ENCODE measurements at regions not wholly inside any gene's neighbourhood (a gene's known extent, or its start where the extent isn't known, plus 50 kb on each side); places are given as distances from the start of the nearest gene placed in this dataset.
A peak's percentile ranks its signal among the peaks of the same experiment; 100 is the strongest.

DNA sequence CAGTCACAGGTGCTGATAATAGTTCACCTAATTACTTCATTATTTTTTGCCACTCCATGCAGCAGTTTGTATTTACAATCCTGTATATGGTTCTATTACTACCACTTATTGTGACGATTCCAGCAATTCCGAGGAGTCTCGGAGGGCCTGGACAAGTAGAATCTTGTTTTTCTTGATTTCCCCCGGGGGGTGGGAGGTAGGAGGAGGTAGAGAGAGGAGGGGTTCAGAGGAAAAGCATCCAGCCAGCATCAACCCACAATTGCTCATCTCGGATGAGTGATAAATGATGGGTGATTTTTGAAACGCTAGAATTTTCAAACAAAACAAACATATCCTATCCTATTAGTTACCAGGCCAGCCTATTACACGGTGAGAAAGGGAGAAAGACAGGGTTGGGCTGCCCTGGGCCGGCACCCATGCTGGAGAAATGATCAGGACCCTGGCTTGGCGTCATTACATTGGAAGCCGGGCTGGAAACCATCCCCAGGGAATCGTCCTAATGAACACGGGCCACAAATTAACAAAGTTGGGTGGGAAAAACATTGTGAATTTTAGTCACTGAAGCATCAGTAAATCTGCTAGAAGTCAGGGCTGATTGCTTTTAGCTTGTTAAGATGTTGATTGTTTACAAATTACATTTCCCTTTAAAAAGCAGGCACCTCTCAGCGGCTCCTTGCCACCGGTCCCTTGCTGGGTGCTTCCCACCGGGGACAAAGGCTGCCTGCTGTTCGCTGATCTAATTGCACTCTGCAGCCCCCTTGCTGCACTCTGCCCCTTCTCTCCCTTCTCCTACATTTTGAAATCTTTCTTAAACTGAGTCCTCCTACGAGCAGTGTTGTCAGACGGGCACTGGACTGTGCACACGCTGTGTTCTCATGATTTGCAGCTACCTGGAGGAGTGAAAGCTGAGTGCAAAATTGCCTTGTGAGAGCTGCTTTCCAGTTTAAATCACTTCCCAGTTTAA is 95.5 kb downstream of the FAM204A start:
- DNase-seq = no peak

GRCh38 chr10:118243907-118244306 is 98.2 kb downstream of the FAM204A start:
- DNase-seq = no peak

- DNase-seq = peak; percentile 80
Observed at GRCh38 chr10:118241229-118242137, 100.6 kb downstream of the FAM204A start.

- DNase-seq = no peak
Observed at GRCh38 chr10:118239236-118239630, 102.9 kb downstream of the FAM204A start.

DNA sequence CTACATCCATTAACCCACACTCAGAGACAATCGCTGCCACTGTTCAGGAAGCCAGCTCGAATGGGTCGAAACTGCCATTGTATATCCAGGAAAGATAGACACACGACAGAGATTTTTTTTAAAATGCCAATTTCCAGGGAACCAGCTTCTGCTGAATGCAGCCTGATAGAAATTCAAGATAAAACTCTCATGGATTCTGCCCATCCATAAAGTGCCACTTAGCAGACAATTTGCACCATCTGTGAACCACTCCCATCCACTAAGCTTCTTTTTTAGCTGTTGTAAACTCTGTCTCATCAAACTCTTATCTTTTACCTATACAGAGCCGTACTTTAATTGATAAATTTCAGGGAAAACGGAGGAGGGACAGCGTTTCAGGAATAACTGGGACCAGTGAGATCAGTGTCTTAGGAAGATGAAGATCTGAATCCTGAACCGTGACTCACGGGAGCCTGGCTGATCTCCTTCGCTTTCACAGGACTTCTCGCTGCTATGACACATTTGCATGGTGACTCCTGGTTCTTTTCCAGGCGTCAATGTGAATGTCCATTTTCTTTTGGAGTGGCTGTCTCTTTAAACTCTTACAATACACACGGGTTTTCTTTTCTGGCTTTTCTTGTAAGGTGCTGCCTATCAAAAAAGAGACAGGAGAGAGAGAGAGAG is 103.4 kb downstream of the FAM204A start:
- no peak for DNase-seq

- DNase-seq = no peak
Observed at GRCh38 chr10:118237930-118238329, 104.2 kb downstream of the FAM204A start.

- no peak for DNase-seq
Observed at GRCh38 chr10:118234683-118235082, 107.4 kb downstream of the FAM204A start.

DNA sequence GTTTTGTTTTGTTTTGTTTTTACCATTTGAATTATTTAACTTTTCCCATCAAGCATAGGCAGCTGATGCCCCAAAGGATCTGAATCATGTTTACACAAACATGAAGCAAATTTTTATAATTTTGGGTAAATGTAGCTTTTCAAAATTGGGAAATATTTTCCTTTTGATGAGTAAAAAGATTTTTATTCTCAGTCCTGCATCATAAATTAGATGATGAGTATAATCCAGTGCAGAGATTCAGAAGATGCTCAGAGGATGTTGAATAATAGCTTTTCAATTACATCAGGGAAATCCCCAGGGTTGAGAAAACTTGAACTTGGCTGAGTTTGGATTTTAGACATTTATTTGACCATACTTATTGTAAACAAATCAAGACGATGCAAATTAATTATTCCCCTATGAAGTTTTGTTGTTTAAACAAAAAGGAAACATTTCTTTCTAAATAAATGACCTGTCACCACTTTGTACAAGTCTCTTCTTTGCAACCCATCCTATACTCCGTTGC is 121.7 kb downstream of the FAM204A start:
- no peak for DNase-seq

GRCh38 chr10:118218562-118218961 is 123.6 kb downstream of the FAM204A start:
- no peak for DNase-seq

- DNase-seq = no peak
Observed at GRCh38 chr10:118216571-118217170, 125.5 kb downstream of the FAM204A start.

DNA sequence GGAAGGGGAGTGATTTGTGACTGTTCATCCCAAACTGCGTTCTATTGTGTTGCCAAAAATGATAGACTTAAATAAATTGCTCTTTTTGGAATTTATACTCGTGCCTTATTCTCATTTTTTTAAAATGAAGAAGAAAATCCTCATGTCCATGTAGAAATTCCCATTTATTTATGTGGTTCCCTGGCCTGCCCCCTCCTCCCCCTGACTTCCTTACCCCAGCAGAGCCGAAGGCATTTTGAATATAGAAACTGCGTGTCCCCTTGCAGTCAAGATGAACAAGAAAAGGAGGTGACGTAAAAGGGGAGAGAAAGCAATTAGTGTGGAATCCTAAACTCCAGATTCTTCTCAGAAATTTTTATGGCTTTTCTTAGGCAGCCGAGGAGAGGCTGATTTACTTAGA is 126.1 kb downstream of the FAM204A start:
- no peak for DNase-seq

GRCh38 chr10:118214776-118215175 is 127.3 kb downstream of the FAM204A start:
- no peak for DNase-seq

DNA sequence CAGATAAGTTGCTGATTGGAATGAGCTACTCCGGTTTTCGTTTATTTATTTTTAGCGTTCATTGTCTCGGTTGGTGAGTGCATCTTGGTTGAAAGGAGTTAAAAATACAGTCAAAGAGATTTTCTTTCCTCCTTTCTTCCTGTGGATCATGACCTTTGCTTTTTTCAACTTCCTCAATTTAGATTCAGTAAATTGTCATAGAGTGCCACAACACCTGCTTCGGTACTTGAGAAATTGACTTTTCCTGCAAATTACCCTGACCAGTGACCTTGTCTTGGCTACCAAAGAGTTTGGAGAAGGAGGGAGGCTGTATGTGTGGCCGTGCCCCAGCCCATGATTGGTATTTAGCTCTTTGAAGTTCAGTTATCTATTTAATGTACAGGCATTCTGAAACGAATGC is 128.7 kb downstream of the FAM204A start:
- DNase-seq = no peak

DNA sequence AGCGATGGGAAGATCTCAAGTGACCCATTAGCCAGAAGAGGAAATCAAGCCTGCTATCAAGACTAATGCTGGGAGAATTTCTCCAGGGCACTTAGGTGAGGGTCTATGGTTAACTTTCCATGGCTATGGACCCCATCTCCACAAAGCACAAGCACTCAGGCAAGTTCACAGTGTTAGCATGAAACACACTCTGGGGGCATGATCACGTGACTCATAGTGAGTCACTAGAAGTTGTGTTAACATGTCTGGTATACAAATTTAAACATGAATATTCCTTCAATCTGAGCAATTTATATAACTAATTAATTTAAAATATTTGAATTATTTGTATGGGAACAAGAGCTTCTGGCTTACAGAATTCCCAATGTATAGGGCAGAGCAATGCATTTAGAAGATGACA is 131.8 kb downstream of the FAM204A start:
- no peak for DNase-seq

GRCh38 chr10:118209215-118209614 is 132.9 kb downstream of the FAM204A start:
- peak; percentile 63 for DNase-seq

- DNase-seq = no peak
Observed at GRCh38 chr10:118207470-118208007, 134.6 kb downstream of the FAM204A start.

DNA sequence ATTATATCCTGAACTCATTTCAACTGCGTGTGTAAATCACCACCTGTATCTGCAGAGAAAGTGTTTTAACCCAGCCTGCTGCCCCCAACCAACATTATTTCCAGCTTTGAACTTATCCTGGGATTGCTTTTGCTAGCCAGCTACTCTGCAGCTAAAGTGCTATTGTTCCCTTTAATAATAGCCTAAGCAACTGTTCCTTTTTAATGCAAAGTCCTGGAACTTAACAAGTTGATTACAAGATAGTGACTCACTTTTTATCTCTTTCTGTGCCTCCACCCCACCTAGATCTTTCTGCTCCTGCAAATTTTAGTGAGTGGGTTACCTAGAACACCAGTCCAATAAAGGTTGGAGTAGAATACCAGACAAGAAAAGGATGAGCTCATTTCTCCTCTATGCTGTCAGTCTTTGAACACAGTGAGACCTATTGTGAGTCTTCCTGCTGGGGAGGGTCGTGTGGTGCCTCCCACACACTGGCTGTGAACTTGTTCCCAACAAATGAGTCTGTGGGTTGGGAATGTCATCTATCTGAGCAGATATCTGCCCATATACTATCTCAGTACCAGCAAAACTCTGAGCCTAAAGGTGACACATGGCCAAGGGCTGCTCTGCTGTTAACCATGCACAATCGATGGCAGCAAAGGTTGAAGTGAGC is 137.7 kb downstream of the FAM204A start:
- no peak for DNase-seq

DNA sequence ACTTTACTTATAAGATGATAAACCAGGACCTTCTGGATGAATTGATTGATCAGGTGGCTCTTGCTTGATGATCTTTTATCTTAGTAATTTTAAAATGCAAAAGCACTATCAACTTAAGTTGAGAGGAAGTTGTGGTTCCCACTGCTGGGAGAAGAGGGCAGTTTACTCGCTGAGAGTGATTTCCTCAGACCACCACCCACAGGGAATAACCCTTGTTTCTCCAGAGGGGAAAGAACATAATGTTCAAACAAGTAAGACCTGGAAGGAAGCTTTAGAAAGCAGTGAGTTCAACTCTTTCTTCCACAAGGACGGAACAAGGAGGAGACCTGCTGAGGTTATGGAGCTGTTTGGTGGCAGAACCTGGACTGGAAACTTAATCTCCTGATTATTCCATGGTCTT is 138.7 kb downstream of the FAM204A start:
- no peak for DNase-seq

DNA sequence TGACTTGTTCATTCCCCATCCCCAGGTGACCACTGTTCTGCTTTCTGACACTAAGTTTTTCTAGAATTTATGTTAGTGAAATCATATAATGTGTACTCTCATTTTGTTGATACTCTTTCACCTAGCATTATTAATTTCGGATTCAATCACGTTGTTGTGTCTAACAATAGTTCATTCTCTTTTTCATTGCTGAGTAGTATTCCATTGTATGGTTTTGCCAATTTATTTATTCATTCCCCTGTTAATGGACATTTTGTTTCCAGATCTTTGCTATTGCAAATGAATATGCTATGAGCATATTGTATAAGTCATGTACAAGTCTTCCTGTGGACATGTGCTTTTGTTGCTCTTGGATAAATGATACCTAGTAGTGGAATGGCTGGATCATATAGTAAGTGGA is 146.4 kb downstream of the FAM204A start:
- no peak for DNase-seq

GRCh38 chr10:118193642-118194041 is 146.9 kb upstream of the RAB11FIP2 start:
- DNase-seq = no peak

GRCh38 chr10:118181021-118181420 is 134.3 kb upstream of the RAB11FIP2 start:
- DNase-seq = no peak

- DNase-seq = no peak
Observed at GRCh38 chr10:118175148-118175547, 128.4 kb upstream of the RAB11FIP2 start.
